Fibroblast of lung (primary cell): ENCODE measurements at regions not wholly inside any gene's neighbourhood (a gene's known extent, or its start where the extent isn't known, plus 50 kb on each side); places are given as distances from the start of the nearest gene placed in this dataset.

Source experiments
- DNase-seq, 2 donors: peaks; one replicate each; pipeline versions ENCODE4 v3.0.0 to v3.0.0-alpha.2; 2010; ENCODE audit warnings: low read depth in 2 of 2
- H2AFZ ChIP-seq: 2 replicates; pipeline ENCODE4 v1.5.1; 2012; ENCODE audit warnings: low read length, control low read depth, inconsistent platforms
- H3K27ac ChIP-seq: 2 replicates; pipeline ENCODE4 v1.5.1; 2011; ENCODE audit warnings: low read length, control low read depth; ENCODE audit not compliant: insufficient read depth
- H3K27me3 ChIP-seq: 2 replicates; pipeline ENCODE4 v1.5.1; 2011; ENCODE audit warnings: mild to moderate bottlenecking, low read length; ENCODE audit not compliant: control insufficient read depth, insufficient read depth
- H3K36me3 ChIP-seq: 2 replicates; pipeline ENCODE4 v1.5.1; 2011; ENCODE audit warnings: low read length; ENCODE audit not compliant: control insufficient read depth, insufficient read depth
- H3K4me1 ChIP-seq: 2 replicates; pipeline ENCODE4 v1.5.1; 2011; ENCODE audit warnings: low read length; ENCODE audit not compliant: control insufficient read depth, insufficient read depth; ENCODE audit errors: extremely low read depth
- H3K4me2 ChIP-seq: 2 replicates; pipeline ENCODE4 v1.5.1; 2011; ENCODE audit warnings: low read length, control low read depth; ENCODE audit not compliant: insufficient read depth; ENCODE audit errors: extremely low read depth
- H3K4me3 ChIP-seq, 4 experiments: fragments of 200-600 bp in 1 of 4; sonication (generic) in 1 of 4; replicated peaks in 1 of 4; 2 replicates each; pipeline ENCODE4 v1.5.1; 2011 to 2016; ENCODE audit warnings: low read length in 4 of 4, low read depth in 3 of 4, mild to moderate bottlenecking in 3 of 4, control low read depth in 2 of 4, inconsistent platforms in 1 of 4, mixed read lengths in 1 of 4; ENCODE audit not compliant: insufficient read depth in 1 of 4; ENCODE audit errors: control extremely low read depth in 1 of 4
- H3K79me2 ChIP-seq: 2 replicates; pipeline ENCODE4 v1.5.1; 2012; ENCODE audit warnings: mild to moderate bottlenecking, low read length, inconsistent platforms; ENCODE audit not compliant: control insufficient read depth, insufficient read depth
- H3K9ac ChIP-seq: 2 replicates; pipeline ENCODE4 v1.5.1; 2011; ENCODE audit warnings: mild to moderate bottlenecking, low read length, control low read depth; ENCODE audit not compliant: insufficient read depth
- H3K9me3 ChIP-seq: 2 replicates; pipeline ENCODE4 v1.5.1; 2012; ENCODE audit warnings: low read depth, low read length; ENCODE audit not compliant: control insufficient read depth, insufficient read depth
- H4K20me1 ChIP-seq: 2 replicates; pipeline ENCODE4 v1.5.1; 2011; ENCODE audit warnings: low read length; ENCODE audit not compliant: control insufficient read depth, insufficient read depth; ENCODE audit errors: extremely low read depth
- EZH2 ChIP-seq: IDR thresholded peaks from 2 replicates; pipeline ENCODE4 v1.5.1; 2012; ENCODE audit warnings: low read length, control low read depth, mild to moderate bottlenecking; ENCODE audit errors: missing control alignments
- TF ChIP-seq, protein P1 (sequence below), 2 donors: IDR thresholded peaks in 1 of 2; conservative IDR thresholded peaks in 1 of 2; 1 replicate in 1 of 2; 2 replicates in 1 of 2; pipeline ENCODE4 v1.5.1; 2011 to 2012; ENCODE audit warnings: low read length in 2 of 2, control low read depth in 1 of 2, inconsistent platforms in 1 of 2, low read depth in 1 of 2, mild to moderate bottlenecking in 1 of 2

DNA sequence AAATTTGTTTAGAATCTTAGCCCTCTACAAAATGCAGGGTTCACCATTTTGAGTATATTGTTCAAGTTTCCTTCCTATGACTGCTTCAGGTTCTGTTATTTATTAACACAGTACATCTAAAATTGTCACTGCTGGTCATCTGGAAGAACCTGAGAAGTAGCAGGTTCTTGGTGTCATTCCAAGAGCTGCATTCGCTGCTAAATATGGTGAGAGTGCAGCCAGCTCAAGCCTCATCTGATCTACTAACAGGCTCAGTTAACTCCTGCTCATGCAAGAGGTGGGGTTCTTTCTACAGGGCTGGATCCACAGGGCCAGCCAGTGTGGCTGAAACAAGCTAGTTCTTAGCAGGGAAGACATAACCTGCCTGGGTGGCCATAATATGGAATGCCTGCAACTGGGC lies 1946.1 kb downstream of the TP53TG3F start:
- no peaks in the 10 kb centered on the region for H3K27me3 ChIP-seq
- TF ChIP-seq EZH2, result no peak
- TF ChIP-seq, protein P1, sequence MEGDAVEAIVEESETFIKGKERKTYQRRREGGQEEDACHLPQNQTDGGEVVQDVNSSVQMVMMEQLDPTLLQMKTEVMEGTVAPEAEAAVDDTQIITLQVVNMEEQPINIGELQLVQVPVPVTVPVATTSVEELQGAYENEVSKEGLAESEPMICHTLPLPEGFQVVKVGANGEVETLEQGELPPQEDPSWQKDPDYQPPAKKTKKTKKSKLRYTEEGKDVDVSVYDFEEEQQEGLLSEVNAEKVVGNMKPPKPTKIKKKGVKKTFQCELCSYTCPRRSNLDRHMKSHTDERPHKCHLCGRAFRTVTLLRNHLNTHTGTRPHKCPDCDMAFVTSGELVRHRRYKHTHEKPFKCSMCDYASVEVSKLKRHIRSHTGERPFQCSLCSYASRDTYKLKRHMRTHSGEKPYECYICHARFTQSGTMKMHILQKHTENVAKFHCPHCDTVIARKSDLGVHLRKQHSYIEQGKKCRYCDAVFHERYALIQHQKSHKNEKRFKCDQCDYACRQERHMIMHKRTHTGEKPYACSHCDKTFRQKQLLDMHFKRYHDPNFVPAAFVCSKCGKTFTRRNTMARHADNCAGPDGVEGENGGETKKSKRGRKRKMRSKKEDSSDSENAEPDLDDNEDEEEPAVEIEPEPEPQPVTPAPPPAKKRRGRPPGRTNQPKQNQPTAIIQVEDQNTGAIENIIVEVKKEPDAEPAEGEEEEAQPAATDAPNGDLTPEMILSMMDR (conservative IDR thresholded peaks at IDR 0.05 in 1 of 2, IDR thresholded peaks at IDR 0.05 in 1 of 2; ENCODE audit: low read depth in 1 of 2, low read length in 2 of 2), result no peak
- DNase-seq, result no peak
- H3K9ac ChIP-seq, result no peak overlapping the region
- H3K9me3 ChIP-seq, result no peaks in the 10 kb centered on the region
- no peak overlapping the region for H2AFZ ChIP-seq
- no peak overlapping the region for H3K27ac ChIP-seq
- H4K20me1 ChIP-seq, result no peaks in the 10 kb centered on the region
- no peak overlapping the region for H3K4me3 ChIP-seq
- no peaks in the 10 kb centered on the region for H3K4me1 ChIP-seq
- H3K79me2 ChIP-seq, result no peaks in the 10 kb centered on the region
- H3K4me2 ChIP-seq, result no peak overlapping the region
- no peaks in the 10 kb centered on the region for H3K36me3 ChIP-seq

- no peak overlapping the region for H3K4me3 ChIP-seq
- H3K27me3 ChIP-seq, result no peaks in the 10 kb centered on the region
- TF ChIP-seq, protein P1 (conservative IDR thresholded peaks at IDR 0.05 in 1 of 2, IDR thresholded peaks at IDR 0.05 in 1 of 2; ENCODE audit: low read depth in 1 of 2, low read length in 2 of 2), result no peak
- no peak for TF ChIP-seq EZH2
- H3K36me3 ChIP-seq, result no peaks in the 10 kb centered on the region
- H2AFZ ChIP-seq, result no peak overlapping the region
- H4K20me1 ChIP-seq, result no peaks in the 10 kb centered on the region
- no peak overlapping the region for H3K27ac ChIP-seq
- H3K4me2 ChIP-seq, result no peak overlapping the region
- H3K4me1 ChIP-seq, result no peaks in the 10 kb centered on the region
- peak in 1 of 2 donors; percentile 1 for DNase-seq
- no peaks in the 10 kb centered on the region for H3K9me3 ChIP-seq
- no peak overlapping the region for H3K9ac ChIP-seq
- no peaks in the 10 kb centered on the region for H3K79me2 ChIP-seq
These were observed 1950.1 kb downstream of the TP53TG3F start for GRCh38 chr16:35409503-35409902.

DNA sequence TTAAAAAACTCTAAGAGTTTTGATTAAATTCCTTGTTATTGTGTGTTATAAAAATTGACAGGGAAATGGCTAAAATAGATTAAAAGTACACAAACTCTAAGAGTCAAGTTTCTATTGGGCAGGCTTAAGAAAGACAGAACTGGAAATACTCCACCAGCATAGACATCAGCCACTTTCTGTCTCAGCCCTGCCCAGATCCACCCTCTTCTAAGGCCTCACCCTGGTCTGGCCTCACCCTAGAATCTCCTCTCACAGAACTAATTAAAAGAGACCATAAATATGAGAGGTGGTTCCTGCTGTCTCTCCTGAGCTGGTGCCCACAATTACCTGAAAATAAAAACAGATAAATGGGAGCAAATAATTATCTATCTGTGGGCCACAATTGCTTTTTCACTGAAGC lies 1951.0 kb downstream of the TP53TG3F start:
- H3K27me3 ChIP-seq, result no peaks in the 10 kb centered on the region
- no peak overlapping the region for H3K27ac ChIP-seq
- no peaks in the 10 kb centered on the region for H3K9me3 ChIP-seq
- H2AFZ ChIP-seq, result no peak overlapping the region
- H3K4me2 ChIP-seq, result no peak overlapping the region
- no peaks in the 10 kb centered on the region for H3K4me1 ChIP-seq
- H3K36me3 ChIP-seq, result no peaks in the 10 kb centered on the region
- no peak overlapping the region for H3K4me3 ChIP-seq
- H4K20me1 ChIP-seq, result no peaks in the 10 kb centered on the region
- no peak overlapping the region for H3K9ac ChIP-seq
- no peak for DNase-seq
- no peaks in the 10 kb centered on the region for H3K79me2 ChIP-seq
- TF ChIP-seq, protein P1 (conservative IDR thresholded peaks at IDR 0.05 in 1 of 2, IDR thresholded peaks at IDR 0.05 in 1 of 2; ENCODE audit: low read depth in 1 of 2, low read length in 2 of 2), result no peak
- TF ChIP-seq EZH2, result no peak
